ENCODE measurements at regions not wholly inside any gene's neighbourhood (a gene's known extent, or its start where the extent isn't known, plus 50 kb on each side); places are given as distances from the start of the nearest gene placed in this dataset.
"Not testable (repeated sequence)": the region's sequence is repeated elsewhere in the genome, so short reads cannot be mapped to it uniquely, and the experiment has no call there.

GRCh38 chr1:213345621-213346020 lies 294.6 kb downstream of the RPS6KC1 start:
- no peak for ATAC-seq (replicated peaks in 6 of 8)
- Histone ChIP-seq H3K4me3 (no peak overlapping the region), H3K27ac (no peak overlapping the region), H3K4me1 (replicated peaks in 1 of 2) (no peaks in the 10 kb centered on the region)
- in situ Hi-C loops (cut with MboI; ENCODE audit: low pct_unique_long_range_greater_than_20kb in 2 of 9, low sequenced_read_pairs in 9 of 9, unreplicated experiment in 9 of 9): no loop called here
- 25 to 100% (median 88%) methylated on average over 1 of the region's 1 CpG; no CpG with 5 or more reads in 1 of the 10 experiments for WGBS, 10 experiments

- Histone ChIP-seq H3K4me3 (no peak overlapping the region), H3K4me1 (replicated peaks in 1 of 2) (no peaks in the 10 kb centered on the region), H3K27ac (no peak overlapping the region)
- WGBS, 10 experiments: 30 to 100% (median 85%) methylated on average over 1 to 5 of the region's 5 CpGs; no CpG with 5 or more reads in 4 of the 10 experiments
- in situ Hi-C loops (cut with MboI; ENCODE audit: low pct_unique_long_range_greater_than_20kb in 2 of 9, low sequenced_read_pairs in 9 of 9, unreplicated experiment in 9 of 9): no loop called here
- ATAC-seq (replicated peaks in 6 of 8): no peak
Measured at GRCh38 chr1:213357403-213357802, 306.4 kb downstream of the RPS6KC1 start.

GRCh38 chr1:213358368-213358767 lies 307.3 kb downstream of the RPS6KC1 start:
- H3K4me1 ChIP-seq (replicated peaks in 1 of 2); H3K27ac ChIP-seq; ATAC-seq (replicated peaks in 6 of 8); in situ Hi-C loops (cut with MboI; ENCODE audit: low pct_unique_long_range_greater_than_20kb in 2 of 9, low sequenced_read_pairs in 9 of 9, unreplicated experiment in 9 of 9); H3K4me3 ChIP-seq: not testable (repeated sequence)
- WGBS, 10 experiments: 83% methylated on average over 1 of the region's 1 CpG; no CpG with 5 or more reads in 8 of the 10 experiments

- no peaks in the 10 kb centered on the region for H3K4me1 ChIP-seq (replicated peaks in 1 of 2)
- no peak overlapping the region for H3K27ac ChIP-seq
- no peak overlapping the region for H3K4me3 ChIP-seq
- in situ Hi-C loops (cut with MboI; ENCODE audit: low pct_unique_long_range_greater_than_20kb in 2 of 9, low sequenced_read_pairs in 9 of 9, unreplicated experiment in 9 of 9): no loop called here
- 44 to 100% (median 100%) methylated on average over 1 of the region's 1 CpG; no CpG with 5 or more reads in 5 of the 10 experiments for WGBS, 10 experiments
- ATAC-seq (replicated peaks in 6 of 8): no peak
Measured at GRCh38 chr1:213362598-213362997, 311.6 kb downstream of the RPS6KC1 start.

GRCh38 chr1:213366141-213366831 lies 315.2 kb downstream of the RPS6KC1 start:
- Histone ChIP-seq H3K4me3 (no peak overlapping the region), H3K4me1 (replicated peaks in 1 of 2) (no peaks in the 10 kb centered on the region), H3K27ac (no peak overlapping the region)
- WGBS, 10 experiments: 8 to 97% (median 75%) methylated on average over 1 to 10 of the region's 10 CpGs
- in situ Hi-C loops (cut with MboI; ENCODE audit: low pct_unique_long_range_greater_than_20kb in 2 of 9, low sequenced_read_pairs in 9 of 9, unreplicated experiment in 9 of 9): no loop called here
- no peak for ATAC-seq (replicated peaks in 6 of 8)

GRCh38 chr1:213369465-213369864 lies 318.4 kb downstream of the RPS6KC1 start:
- Histone ChIP-seq H3K4me3 (no peak overlapping the region), H3K27ac (no peak overlapping the region), H3K4me1 (replicated peaks in 1 of 2) (peaks cover 0 to 1% of the 10 kb centered on the region in 2 donors)
- ATAC-seq (replicated peaks in 6 of 8): no peak
- in situ Hi-C loops (cut with MboI; ENCODE audit: low pct_unique_long_range_greater_than_20kb in 2 of 9, low sequenced_read_pairs in 9 of 9, unreplicated experiment in 9 of 9): no loop called here
- 47 to 96% (median 83%) methylated on average over 2 to 5 of the region's 5 CpGs; no CpG with 5 or more reads in 3 of the 10 experiments for WGBS, 10 experiments

- Histone ChIP-seq H3K4me3 (no peak overlapping the region), H3K4me1 (replicated peaks in 1 of 2) (peaks cover 0 to 3% of the 10 kb centered on the region in 2 donors), H3K27ac (no peak overlapping the region)
- in situ Hi-C loops (cut with MboI; ENCODE audit: low pct_unique_long_range_greater_than_20kb in 2 of 9, low sequenced_read_pairs in 9 of 9, unreplicated experiment in 9 of 9): no loop called here
- no peak for ATAC-seq (replicated peaks in 6 of 8)
- 0 to 100% (median 76%) methylated on average over 1 to 5 of the region's 5 CpGs; no CpG with 5 or more reads in 2 of the 10 experiments for WGBS, 10 experiments
Measured at GRCh38 chr1:213370523-213370922, 319.5 kb downstream of the RPS6KC1 start.

- WGBS, 10 experiments: 62 to 100% (median 90%) methylated on average over 1 to 3 of the region's 3 CpGs; no CpG with 5 or more reads in 5 of the 10 experiments
- in situ Hi-C loops (cut with MboI; ENCODE audit: low pct_unique_long_range_greater_than_20kb in 2 of 9, low sequenced_read_pairs in 9 of 9, unreplicated experiment in 9 of 9): no loop called here
- Histone ChIP-seq H3K27ac (no peak overlapping the region), H3K4me1 (replicated peaks in 1 of 2) (peaks cover 0 to 3% of the 10 kb centered on the region in 2 donors), H3K4me3 (no peak overlapping the region)
- ATAC-seq (replicated peaks in 6 of 8): peak in 2 of 8 experiments; percentile 55 to 80
Measured at GRCh38 chr1:213371525-213371846, 320.4 kb downstream of the RPS6KC1 start.

GRCh38 chr1:213371847-213372619 lies 321.0 kb downstream of the RPS6KC1 start:
- in situ Hi-C loops (cut with MboI; ENCODE audit: low pct_unique_long_range_greater_than_20kb in 2 of 9, low sequenced_read_pairs in 9 of 9, unreplicated experiment in 9 of 9): no loop called here
- Histone ChIP-seq H3K4me1 (replicated peaks in 1 of 2) (peaks cover 0 to 3% of the 10 kb centered on the region in 2 donors), H3K4me3 (no peak overlapping the region), H3K27ac (no peak overlapping the region)
- 39 to 100% (median 66%) methylated on average over 1 to 9 of the region's 9 CpGs; no CpG with 5 or more reads in 1 of the 10 experiments for WGBS, 10 experiments
- no peak for ATAC-seq (replicated peaks in 6 of 8)

- ATAC-seq (replicated peaks in 6 of 8): peak; percentile 69 to 91 (median 78)
Measured at GRCh38 chr1:213374369-213374768, 323.3 kb downstream of the RPS6KC1 start.

GRCh38 chr1:213375002-213375401 lies 324.0 kb downstream of the RPS6KC1 start:
- no peak overlapping the region for H3K27ac ChIP-seq
- H3K4me3 ChIP-seq: no peak overlapping the region
- peaks cover 0 to 3% of the 10 kb centered on the region in 2 donors for H3K4me1 ChIP-seq (replicated peaks in 1 of 2)
- WGBS, 10 experiments: 50 to 100% (median 98%) methylated on average over 1 to 4 of the region's 4 CpGs; no CpG with 5 or more reads in 2 of the 10 experiments
- no peak for ATAC-seq (replicated peaks in 6 of 8)
- in situ Hi-C loops (cut with MboI; ENCODE audit: low pct_unique_long_range_greater_than_20kb in 2 of 9, low sequenced_read_pairs in 9 of 9, unreplicated experiment in 9 of 9): loop anchor here in 1 of 9 experiments (25.0 kb wide), 1 partner anchor 762 kb away; no protein-coding TSS in a partner anchor

More at GRCh38 chr1:213374369-213374768, 323.3 kb downstream of the RPS6KC1 start:
- Histone ChIP-seq H3K4me3 (no peak overlapping the region), H3K4me1 (replicated peaks in 1 of 2) (peaks cover 0 to 3% of the 10 kb centered on the region in 2 donors), H3K27ac (no peak overlapping the region)
- in situ Hi-C loops (cut with MboI; ENCODE audit: low pct_unique_long_range_greater_than_20kb in 2 of 9, low sequenced_read_pairs in 9 of 9, unreplicated experiment in 9 of 9): no loop called here
- 0 to 50% (median 28%) methylated on average over 1 to 5 of the region's 5 CpGs; no CpG with 5 or more reads in 1 of the 10 experiments for WGBS, 10 experiments

GRCh38 chr1:213376862-213377372 lies 325.9 kb downstream of the RPS6KC1 start:
- in situ Hi-C loops (cut with MboI; ENCODE audit: low pct_unique_long_range_greater_than_20kb in 2 of 9, low sequenced_read_pairs in 9 of 9, unreplicated experiment in 9 of 9): loop anchor here in 1 of 9 experiments (25.0 kb wide), 1 partner anchor 760 kb away; no protein-coding TSS in a partner anchor
- Histone ChIP-seq H3K4me1 (replicated peaks in 1 of 2) (peaks cover 0 to 3% of the 10 kb centered on the region in 2 donors), H3K27ac (no peak overlapping the region), H3K4me3 (no peak overlapping the region)
- ATAC-seq (replicated peaks in 6 of 8): no peak
- 0 to 76% (median 44%) methylated on average over 1 to 8 of the region's 8 CpGs; no CpG with 5 or more reads in 1 of the 10 experiments for whole genome bisulfite sequencing, 10 experiments

- in situ Hi-C loops (cut with MboI; ENCODE audit: low pct_unique_long_range_greater_than_20kb in 2 of 9, low sequenced_read_pairs in 9 of 9, unreplicated experiment in 9 of 9): loop anchor here in 1 of 9 experiments (25.0 kb wide), 1 partner anchor 756 kb away; no protein-coding TSS in a partner anchor
Measured at GRCh38 chr1:213380865-213381264, 329.8 kb downstream of the RPS6KC1 start.

More at GRCh38 chr1:213380865-213381264, 329.8 kb downstream of the RPS6KC1 start:
- Histone ChIP-seq H3K27ac (no peak overlapping the region), H3K4me1 (replicated peaks in 1 of 2) (no peaks in the 10 kb centered on the region), H3K4me3 (no peak overlapping the region)
- WGBS, 10 experiments: 90 to 96% (median 92%) methylated on average over 5 to 10 of the region's 11 CpGs; no CpG with 5 or more reads in 5 of the 10 experiments
- ATAC-seq (replicated peaks in 6 of 8): no peak

Data from motor neuron (in vitro differentiated cells).